ENCODE measurements at regions not wholly inside any gene's neighbourhood (a gene's known extent, or its start where the extent isn't known, plus 50 kb on each side); places are given as distances from the start of the nearest gene placed in this dataset.
"Not testable (repeated sequence)": the region's sequence is repeated elsewhere in the genome, so short reads cannot be mapped to it uniquely, and the experiment has no call there.

- DNase-seq (ENCODE audit: low read depth): no peak
Observed at GRCh38 chr6:15143540-15143939, 102.3 kb upstream of the JARID2 start.

- DNase-seq (ENCODE audit: low read depth): no peak
Observed at GRCh38 chr6:15145821-15146220, 100.0 kb upstream of the JARID2 start.

- no peak for DNase-seq (ENCODE audit: low read depth)
Observed at GRCh38 chr6:15147827-15148226, 98.0 kb upstream of the JARID2 start.

DNA sequence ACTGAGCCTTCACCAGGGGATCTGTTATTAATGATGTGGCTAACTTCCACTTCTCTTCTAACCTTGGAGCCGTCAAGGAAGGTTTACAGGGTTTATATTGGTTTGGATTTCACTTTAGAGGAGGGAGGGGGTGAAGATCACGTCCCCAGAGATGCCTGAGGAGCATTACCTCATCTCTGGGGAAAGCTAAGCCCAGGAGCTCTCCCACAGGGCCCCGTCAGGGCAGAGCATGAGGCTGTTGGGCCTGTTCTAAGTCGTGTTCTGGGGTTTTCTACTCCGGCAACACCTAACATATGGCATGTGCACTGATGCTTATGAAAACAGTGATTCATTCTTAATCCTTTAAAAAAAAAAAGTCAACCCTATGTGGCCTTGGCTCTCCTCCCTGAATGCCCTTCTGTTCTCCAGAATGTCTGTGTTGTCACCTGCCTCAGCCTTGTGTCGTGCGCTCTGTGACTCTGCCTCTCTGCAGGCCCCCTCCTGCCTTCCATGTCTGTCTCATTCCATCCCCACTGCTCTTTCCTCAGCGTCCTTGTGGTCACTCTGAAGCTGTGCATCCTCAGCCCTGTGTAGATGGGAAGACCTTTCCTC lies 97.4 kb upstream of the JARID2 start:
- DNase-seq (ENCODE audit: low read depth): no peak

DNA sequence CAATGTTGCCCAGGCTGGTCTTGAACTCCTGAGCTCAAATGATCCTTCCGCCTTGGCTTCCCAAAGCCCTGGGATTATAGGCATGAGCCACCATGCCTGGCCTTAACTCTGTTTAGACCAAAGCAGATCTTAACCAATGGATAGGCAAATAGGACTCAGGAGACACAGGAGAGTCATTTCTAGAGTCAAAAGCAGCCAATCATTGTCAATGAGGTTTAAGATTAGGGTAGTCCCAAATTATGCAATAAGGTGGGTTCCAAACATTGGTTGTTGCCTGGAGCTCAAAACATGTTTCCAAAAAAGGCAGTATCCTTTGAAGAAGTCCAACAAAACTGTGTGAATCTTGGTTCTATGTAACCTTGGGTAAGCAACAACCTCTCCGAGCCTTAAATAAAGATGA lies 95.7 kb upstream of the JARID2 start:
- DNase-seq (ENCODE audit: low read depth): no peak

DNA sequence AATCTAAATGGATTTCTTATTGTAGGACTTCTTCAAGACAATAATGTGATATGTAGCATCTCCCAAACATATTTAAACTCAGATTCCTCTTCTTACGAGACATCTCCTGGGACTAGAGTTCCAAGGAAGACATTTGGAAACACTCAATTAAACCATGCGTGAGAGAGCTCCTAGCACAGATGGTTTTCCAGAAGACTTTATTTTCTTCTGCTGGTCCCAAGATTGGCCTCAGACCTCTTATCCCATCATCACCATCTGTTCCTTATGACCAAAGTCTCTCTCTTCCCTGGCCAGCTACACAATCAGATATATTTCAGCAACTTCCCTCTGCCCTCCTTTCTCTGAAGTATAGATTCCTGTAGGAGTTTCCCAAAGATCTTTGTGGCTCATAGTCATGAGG lies 93.2 kb upstream of the JARID2 start:
- DNase-seq (ENCODE audit: low read depth): no peak

GRCh38 chr6:15153191-15153590 lies 92.7 kb upstream of the JARID2 start:
- no peak for DNase-seq (ENCODE audit: low read depth)

DNA sequence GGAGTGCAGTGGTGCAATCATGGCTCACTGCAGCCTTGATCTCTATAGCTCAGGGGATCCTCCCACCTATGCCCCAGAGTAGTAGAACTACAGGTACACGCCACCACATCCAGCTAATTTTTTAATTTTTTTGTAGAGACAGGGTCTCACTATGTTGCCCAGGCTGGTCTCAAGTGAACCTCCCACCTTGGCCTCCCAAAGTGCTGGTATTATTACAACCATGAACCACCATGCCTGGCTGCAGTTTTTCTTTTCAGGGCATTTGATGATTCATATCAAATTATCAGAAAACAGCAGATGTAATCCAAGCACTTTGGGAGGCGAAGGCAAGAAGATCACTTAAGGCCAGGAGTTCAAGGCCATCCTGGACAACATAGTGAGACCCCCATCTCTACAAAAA lies 88.4 kb upstream of the JARID2 start:
- no peak for DNase-seq (ENCODE audit: low read depth)

DNA sequence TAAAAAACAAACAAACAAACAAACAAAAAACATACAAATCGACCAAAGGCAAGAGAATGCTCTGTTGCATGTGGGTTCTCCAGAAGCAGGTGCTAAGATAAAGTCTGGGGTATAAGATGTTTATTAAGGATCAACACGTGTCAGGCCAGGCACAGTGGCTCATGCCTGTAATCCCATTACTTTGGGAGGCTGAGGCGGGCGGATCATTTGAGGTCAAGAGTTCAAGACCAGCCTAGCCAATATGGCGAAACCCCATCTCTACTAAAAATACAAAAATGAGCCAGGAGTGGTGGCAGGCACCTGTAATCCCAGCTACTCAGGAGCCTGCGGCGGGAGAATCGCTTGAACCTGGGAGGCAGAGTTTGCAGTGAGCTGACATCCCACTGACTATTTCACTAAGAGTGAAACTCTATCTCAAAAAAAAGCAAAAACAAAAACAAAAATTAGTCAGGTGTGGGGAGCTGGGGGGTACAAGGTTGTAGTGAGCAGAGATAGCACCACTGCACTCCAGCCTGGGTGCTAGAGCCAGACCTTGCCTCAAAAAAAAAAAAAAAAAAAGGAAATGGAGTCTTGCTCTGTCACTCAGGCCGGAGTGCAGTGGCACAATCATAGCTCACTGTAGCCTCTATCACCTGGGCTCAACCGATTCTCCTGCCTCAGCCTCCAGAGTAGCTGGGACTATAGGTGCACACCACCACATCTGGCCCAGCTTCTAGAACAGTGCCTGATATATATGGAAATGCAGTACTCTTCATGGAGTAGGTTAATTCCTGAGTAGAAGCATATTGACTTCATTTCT lies 86.8 kb upstream of the JARID2 start:
- DNase-seq (ENCODE audit: low read depth): no peak

GRCh38 chr6:15160812-15161211 lies 85.1 kb upstream of the JARID2 start:
- DNase-seq (ENCODE audit: low read depth): no peak

DNA sequence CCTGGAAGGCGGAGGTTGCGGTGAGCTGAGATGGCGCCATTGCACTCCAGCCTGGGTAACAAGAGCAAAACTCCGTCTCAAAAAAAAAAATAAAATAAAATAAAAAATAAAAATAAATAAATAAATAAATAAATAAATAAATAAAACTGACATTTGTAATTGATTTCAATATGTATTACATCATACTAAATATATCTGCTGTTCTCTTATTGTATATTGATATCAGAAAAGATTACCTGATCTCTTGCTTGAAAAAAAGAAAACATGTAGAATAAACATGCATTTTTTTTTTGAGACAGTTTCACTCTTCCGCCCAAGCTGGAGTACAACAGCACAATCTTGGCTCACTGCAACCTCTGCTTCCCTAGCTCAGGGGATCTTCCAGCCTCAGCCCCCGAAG lies 81.0 kb upstream of the JARID2 start:
- DNase-seq (ENCODE audit: low read depth): not testable (repeated sequence)

GRCh38 chr6:15166121-15166520 lies 79.7 kb upstream of the JARID2 start:
- DNase-seq (ENCODE audit: low read depth): no peak

- no peak for DNase-seq (ENCODE audit: low read depth)
Observed at GRCh38 chr6:15170126-15170525, 75.7 kb upstream of the JARID2 start.

DNA sequence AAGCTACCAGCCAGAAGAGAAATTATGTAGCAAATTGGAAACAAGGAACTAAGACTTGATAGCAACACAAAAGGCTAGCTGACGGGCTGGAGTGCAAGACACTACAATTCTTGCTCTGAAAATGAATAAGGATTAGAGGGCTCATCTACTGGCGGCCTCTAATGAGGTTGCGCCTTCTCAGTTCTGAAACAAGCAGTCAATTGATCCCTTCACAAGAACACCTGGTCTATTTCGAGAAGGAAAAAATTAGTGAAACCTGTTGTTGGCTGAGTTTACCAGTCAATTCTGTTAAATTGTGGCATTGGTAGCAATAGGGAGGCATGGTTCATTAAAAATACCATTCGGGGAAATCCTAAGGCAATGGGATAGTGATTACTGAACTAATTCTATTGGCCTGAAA lies 74.8 kb upstream of the JARID2 start:
- DNase-seq (ENCODE audit: low read depth): no peak

DNA sequence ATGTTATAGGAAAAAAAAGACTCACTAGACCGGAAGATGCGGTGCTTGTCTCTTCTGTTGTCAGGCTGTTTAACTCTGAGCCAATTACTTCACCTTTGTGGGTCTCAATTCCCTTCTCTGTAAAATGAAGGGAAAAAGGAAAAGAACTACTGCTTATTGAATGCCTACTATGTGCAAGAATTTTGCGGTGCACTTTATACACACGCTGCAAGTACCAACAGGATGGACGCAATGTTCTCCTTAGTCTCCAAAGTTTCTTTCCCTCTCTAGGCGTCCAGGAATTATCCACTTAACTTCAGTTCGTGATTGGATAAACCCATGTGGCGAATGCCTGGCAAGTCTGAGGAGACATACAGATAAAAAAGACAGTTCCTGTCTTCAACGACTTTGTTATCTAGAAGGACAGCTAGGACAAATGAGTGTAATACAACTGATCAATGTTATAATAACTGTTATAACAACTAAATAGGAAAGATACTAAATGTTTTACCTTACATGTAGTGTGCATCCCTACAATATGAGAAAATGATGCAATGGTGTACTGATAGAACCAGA lies 69.0 kb upstream of the JARID2 start:
- DNase-seq (ENCODE audit: low read depth): no peak

DNA sequence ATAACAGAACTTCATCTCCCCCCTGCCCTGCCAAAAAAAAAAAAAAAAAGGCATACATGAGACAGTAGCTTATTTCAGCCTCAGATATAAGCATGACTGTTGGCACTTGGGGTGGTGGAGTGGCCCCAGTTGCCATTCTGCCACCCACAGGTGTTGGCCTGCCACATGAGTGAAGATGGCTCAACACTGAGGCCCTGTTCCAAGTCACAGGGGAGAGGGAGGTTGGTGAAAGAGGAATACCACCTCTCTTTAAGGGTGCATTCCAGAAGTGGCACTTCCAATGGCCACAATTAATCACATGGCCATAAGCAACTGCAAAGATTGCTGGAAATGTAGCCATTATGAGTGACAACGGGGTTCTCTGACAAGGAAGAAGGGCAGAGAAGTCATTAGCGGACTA lies 61.9 kb upstream of the JARID2 start:
- no peak for DNase-seq (ENCODE audit: low read depth)

GRCh38 chr6:15184441-15184861 lies 61.4 kb upstream of the JARID2 start:
- DNase-seq (ENCODE audit: low read depth): peak; percentile 47

- not testable (repeated sequence) for DNase-seq (ENCODE audit: low read depth)
Observed at GRCh38 chr6:15185111-15185510, 60.8 kb upstream of the JARID2 start.

- DNase-seq (ENCODE audit: low read depth): not testable (repeated sequence)
Observed at GRCh38 chr6:15193451-15193850, 52.4 kb upstream of the JARID2 start.

GRCh38 chr6:15194453-15194852 lies 51.4 kb upstream of the JARID2 start:
- no peak for DNase-seq (ENCODE audit: low read depth)

Measured in stimulated activated CD4-positive, alpha-beta T cell treated with anti-CD3 and anti-CD28 coated beads, Interleukin-2, amount 100 ng/mL, for 4 hours (primary cell).